ENCODE measurements at regions not wholly inside any gene's neighbourhood (a gene's known extent, or its start where the extent isn't known, plus 50 kb on each side); places are given as distances from the start of the nearest gene placed in this dataset.
"Not testable (repeated sequence)": the region's sequence is repeated elsewhere in the genome, so short reads cannot be mapped to it uniquely, and the experiment has no call there.

GRCh38 chr15:96052572-96053030, 277.9 kb upstream of the NR2F2 start:
- Histone ChIP-seq H3K4me1 (peaks cover 23% of the 10 kb centered on the region), H3K27ac (peak overlapping the region; percentile 20), H3K4me3 (peak overlapping the region; percentile 39), H3K9me3 (no peaks in the 10 kb centered on the region), H3K36me3 (no peaks in the 10 kb centered on the region), H3K27me3 (ENCODE audit: low read depth) (peaks cover 8% of the 10 kb centered on the region)
- no peak for TF ChIP-seq CTCF (IDR thresholded peaks at IDR 0.05)
- intact Hi-C loops (cut with DNase I) = no loop called here
- ATAC-seq (peak in 1 of 2 donors; percentile 79), DNase-seq (no peak)

GRCh38 chr15:96053031-96053780, 277.3 kb upstream of the NR2F2 start:
- intact Hi-C loops (cut with DNase I) = no loop called here

GRCh38 chr15:96053781-96054428, 276.6 kb upstream of the NR2F2 start:
- intact Hi-C loops (cut with DNase I) = no loop called here
- ATAC-seq (peak; percentile 23 to 38), DNase-seq (no peak)
- peak overlapping the region; percentile 39 for H3K4me3 ChIP-seq
- H3K27me3 ChIP-seq (ENCODE audit: low read depth) = peaks cover 8% of the 10 kb centered on the region
- no peak for TF ChIP-seq CTCF (IDR thresholded peaks at IDR 0.05)
- H3K27ac ChIP-seq = peak overlapping the region; percentile 20
- H3K9me3 ChIP-seq = no peaks in the 10 kb centered on the region
- peaks cover 18% of the 10 kb centered on the region for H3K4me1 ChIP-seq
- H3K36me3 ChIP-seq = no peaks in the 10 kb centered on the region

More at GRCh38 chr15:96053031-96053780, 277.3 kb upstream of the NR2F2 start:
- peak; percentile 70 for DNase-seq
- peaks cover 8% of the 10 kb centered on the region for H3K27me3 ChIP-seq (ENCODE audit: low read depth)
- TF ChIP-seq CTCF (IDR thresholded peaks at IDR 0.05) = no peak
- H3K36me3 ChIP-seq = no peaks in the 10 kb centered on the region
- H3K9me3 ChIP-seq = no peaks in the 10 kb centered on the region
- peak; percentile 85 to 91 for ATAC-seq
- H3K4me3 ChIP-seq = peak overlapping the region; percentile 39
- peaks cover 18% of the 10 kb centered on the region for H3K4me1 ChIP-seq
- peak overlapping the region; percentile 20 for H3K27ac ChIP-seq

GRCh38 chr15:96054621-96055020, 275.9 kb upstream of the NR2F2 start:
- H3K4me3 ChIP-seq = no peak overlapping the region
- intact Hi-C loops (cut with DNase I) = no loop called here
- no peaks in the 10 kb centered on the region for H3K36me3 ChIP-seq
- H3K27me3 ChIP-seq (ENCODE audit: low read depth) = peaks cover 8% of the 10 kb centered on the region
- TF ChIP-seq CTCF (IDR thresholded peaks at IDR 0.05) = no peak
- peaks cover 18% of the 10 kb centered on the region for H3K4me1 ChIP-seq
- no peaks in the 10 kb centered on the region for H3K9me3 ChIP-seq
- H3K27ac ChIP-seq = no peak overlapping the region
- DNase-seq = no peak
- no peak for ATAC-seq

- ATAC-seq = no peak
- no peaks in the 10 kb centered on the region for H3K9me3 ChIP-seq
- intact Hi-C loops (cut with DNase I) = no loop called here
These were observed 272.2 kb upstream of the NR2F2 start for GRCh38 chr15:96058103-96058851.

GRCh38 chr15:96058852-96059103, 271.7 kb upstream of the NR2F2 start:
- H3K4me1 ChIP-seq; H3K36me3 ChIP-seq; H3K9me3 ChIP-seq; H3K27ac ChIP-seq; DNase-seq; H3K27me3 ChIP-seq (ENCODE audit: low read depth); ATAC-seq; intact Hi-C loops (cut with DNase I); H3K4me3 ChIP-seq: not testable (repeated sequence)

More at GRCh38 chr15:96058103-96058851, 272.2 kb upstream of the NR2F2 start:
- peaks cover under 1% of the 10 kb centered on the region for H3K27me3 ChIP-seq (ENCODE audit: low read depth)
- H3K36me3 ChIP-seq = no peaks in the 10 kb centered on the region
- no peak overlapping the region for H3K27ac ChIP-seq
- H3K4me3 ChIP-seq = no peak overlapping the region
- no peak for DNase-seq
- TF ChIP-seq CTCF (IDR thresholded peaks at IDR 0.05) = no peak
- peaks cover 6% of the 10 kb centered on the region for H3K4me1 ChIP-seq

GRCh38 chr15:96060591-96060990, 269.9 kb upstream of the NR2F2 start:
- H3K4me3 ChIP-seq; H3K9me3 ChIP-seq; DNase-seq; H3K36me3 ChIP-seq; intact Hi-C loops (cut with DNase I); H3K27ac ChIP-seq; H3K4me1 ChIP-seq; ATAC-seq; H3K27me3 ChIP-seq (ENCODE audit: low read depth): not testable (repeated sequence)

All from lower lobe of right lung (tissue), 2 donors.